Activated CD4-positive, alpha-beta T cell treated with anti-CD3 and anti-CD28 coated beads, Interleukin-2, Interleukin-4, amounts not matched to agents 100 ng/mL and 50 ng/mL, durations not matched to agents 16 hours and 8 hours (primary cell): ENCODE measurements at regions not wholly inside any gene's neighbourhood (a gene's known extent, or its start where the extent isn't known, plus 50 kb on each side); places are given as distances from the start of the nearest gene placed in this dataset.

Experiments used
- DNase-seq: peaks from one replicate; pipeline ENCODE4 v3.0.0-alpha.2; 2020; ENCODE audit warnings: low spot score

DNA sequence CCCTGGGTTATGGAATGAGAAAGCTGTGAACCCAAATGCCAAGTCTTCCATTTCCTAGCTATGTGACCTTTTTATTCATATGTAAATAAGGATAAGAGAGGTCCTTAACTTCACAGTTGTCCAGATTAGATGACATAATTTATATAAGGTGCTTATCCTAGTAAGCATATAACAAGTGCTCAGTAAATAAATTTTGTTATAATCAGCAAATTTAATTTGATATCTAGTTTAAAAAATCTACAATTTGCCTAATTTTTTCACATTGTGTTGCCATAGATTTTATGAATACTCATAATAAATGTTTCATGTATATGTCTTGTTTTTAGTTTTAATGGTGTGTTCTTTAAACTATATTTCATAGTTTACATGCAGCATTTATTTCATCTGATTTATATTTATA lies 130.4 kb upstream of the SPRY1 start:
- DNase-seq, result no peak

DNA sequence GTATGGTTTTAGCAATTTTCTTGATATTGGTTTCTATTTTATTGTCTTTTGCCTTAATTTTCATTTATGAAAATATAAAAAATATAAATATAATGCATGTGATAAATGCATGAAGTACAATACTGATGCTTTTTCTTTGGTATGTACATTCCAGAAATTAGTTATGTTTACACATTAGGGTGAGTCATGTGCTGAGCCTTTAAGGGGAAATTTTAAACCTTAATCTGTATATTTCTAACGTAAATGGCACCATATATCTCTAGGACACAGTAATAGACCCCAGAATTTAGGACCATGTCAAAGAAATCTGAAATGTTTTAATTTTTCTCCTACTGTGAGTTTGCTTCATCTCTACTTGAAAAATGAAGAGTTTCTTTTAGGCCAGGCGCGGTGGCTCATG lies 117.8 kb upstream of the SPRY1 start:
- no peak for DNase-seq

DNA sequence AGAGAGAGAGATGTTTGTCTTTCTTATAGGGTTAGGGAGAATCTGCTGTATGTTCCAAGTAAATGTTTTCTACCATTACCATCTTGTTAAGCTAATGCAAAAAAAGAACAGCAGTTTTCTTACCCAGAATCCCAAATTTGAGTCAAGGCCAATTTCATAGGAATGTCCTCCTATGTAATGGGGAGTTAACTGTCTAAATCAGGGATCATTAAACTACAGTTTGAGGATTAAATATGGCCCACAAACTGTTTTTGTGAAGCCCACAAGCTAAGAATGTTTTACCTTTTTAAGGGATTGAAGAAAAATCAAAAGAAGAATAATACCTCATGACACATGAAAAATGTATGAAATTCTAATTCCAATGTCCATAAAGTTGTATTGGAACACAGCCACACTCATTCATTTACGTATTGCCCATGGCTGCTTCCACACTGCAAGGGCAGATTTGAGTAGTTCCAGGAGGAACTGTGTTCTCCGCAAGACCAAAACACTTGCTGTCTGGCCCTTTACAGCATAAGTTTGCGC lies 113.2 kb upstream of the SPRY1 start:
- no peak for DNase-seq

DNA sequence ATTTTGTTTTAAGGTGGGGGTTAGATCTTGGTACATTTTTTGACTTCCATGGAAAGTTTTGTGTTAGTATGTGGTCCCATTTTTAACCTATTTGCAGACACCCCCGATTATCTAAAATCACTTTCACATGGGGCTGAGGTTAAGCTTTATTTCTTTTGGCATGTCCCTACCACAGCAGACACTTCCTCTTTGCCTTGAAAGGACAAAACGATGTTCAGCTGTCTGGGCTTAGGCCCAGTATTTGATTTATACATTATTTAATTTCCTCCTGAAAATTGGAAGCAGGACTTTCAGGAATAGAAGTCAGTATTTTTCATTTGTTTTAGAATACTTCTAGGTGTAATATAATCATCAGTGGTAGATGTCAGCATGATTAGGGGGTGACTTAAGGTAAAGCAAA lies 112.4 kb upstream of the SPRY1 start:
- no peak for DNase-seq

DNA sequence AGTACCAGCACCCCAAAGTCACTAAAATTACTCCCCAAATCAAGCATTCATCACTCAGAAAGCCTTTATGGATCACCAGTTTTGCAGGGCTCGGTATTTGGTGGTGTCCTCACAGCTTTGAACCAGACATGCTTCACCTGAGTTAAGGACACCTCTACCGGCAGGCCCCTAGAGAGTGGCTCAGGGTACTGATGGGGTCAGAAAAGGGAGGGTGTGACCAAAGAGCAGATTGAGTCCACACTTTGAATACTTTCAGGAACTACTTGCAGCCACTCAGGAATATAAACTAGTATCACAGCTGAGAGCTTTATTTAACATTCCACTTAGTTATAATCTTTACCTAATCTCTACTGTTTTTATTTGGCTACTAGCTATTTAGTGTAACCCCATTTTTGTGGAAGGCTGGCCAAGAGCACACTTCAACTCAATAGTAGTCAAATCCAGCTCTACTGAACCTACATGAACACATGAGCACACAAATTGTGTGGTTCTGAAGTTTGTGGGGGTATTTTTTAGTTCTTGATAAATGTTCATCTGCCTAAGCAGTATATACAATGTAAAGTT lies 109.6 kb upstream of the SPRY1 start:
- no peak for DNase-seq

DNA sequence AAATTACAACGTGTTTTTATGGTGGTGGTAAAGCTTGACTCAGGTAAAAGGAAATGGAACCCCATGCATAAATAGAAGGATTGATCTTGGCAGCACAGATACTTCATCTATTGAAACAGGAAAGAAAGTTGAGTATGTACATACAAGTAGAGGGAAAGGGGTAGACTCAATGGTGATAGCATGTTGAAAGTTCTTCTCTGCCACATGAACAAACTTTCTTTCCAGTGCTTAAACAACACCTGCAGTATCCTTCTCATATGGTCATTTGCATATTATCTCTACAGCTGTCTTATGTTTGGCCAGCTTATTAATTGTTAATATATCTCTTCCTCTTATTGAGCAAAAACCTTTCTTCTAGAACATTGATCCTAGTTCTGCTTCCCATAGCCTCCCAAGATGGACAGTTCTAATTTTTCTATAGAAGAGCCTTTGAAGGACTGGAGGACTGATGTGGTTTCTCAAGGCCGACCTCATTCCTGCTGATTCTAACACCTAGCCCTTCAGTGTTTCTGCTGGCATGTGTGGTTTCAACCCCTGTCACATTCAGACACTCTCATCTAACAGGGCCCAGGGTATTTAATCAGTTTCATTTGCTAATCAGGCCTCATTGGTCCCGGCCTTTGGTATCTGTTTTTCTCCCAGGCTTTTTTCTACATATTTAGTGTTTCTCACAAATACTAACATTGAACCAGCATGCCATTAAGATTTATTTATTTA lies 108.1 kb upstream of the SPRY1 start:
- no peak for DNase-seq

DNA sequence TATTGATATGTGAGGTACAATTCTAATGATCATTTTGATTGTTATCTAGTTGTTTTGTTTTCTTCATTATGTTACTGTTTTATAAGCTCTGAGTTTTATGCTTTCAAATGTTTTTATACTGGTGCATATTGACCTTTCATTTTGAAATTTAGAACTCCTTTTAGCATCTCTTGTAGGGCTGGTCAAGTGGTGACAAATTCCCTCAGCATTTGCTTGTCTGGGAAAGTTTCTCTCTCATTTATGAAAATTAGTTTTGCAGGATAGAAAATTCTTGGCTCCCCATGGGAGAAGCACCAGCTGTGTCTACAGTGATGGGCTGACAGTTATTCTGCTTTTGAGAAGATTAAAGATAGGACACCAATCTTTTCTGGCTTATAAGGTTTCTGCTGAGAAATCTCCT lies 105.3 kb upstream of the SPRY1 start:
- DNase-seq, result no peak

DNA sequence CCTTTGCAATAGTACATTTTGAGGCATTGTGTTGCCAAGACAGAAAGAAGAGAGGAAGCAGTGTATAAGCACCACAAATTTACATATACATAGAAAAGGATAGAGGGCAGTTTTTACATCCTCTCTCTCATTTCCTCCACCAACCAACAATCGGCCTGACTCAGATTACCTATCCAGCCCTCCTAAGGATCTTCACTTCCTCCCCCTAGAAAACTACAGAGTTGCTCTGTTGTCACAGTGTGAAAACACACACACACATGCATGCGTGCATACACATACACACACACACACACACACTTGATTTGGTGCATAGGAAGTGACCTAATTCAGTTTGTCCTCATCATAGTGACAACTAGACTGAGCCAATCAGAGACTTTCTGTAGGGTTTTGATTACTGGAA lies 98.8 kb upstream of the SPRY1 start:
- DNase-seq, result no peak

DNA sequence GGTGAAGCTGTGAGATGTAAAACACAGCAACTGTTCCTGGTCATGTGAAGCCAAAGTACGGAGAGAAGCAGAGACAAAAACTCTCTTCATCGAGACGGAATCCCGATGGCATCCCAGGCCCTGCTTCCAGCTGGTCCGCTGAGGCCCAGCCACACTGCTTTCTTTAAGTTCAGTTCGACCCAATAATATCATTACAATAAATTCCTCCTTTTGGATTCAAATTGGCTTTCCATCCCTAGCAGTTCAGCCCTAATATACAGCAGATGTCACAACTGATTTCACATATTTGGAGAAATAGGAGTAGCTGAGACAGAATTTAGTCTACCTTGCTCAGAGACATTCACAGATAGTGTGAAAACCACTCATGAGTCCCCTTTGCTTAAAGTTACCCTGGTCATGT lies 98.3 kb upstream of the SPRY1 start:
- DNase-seq, result no peak

DNA sequence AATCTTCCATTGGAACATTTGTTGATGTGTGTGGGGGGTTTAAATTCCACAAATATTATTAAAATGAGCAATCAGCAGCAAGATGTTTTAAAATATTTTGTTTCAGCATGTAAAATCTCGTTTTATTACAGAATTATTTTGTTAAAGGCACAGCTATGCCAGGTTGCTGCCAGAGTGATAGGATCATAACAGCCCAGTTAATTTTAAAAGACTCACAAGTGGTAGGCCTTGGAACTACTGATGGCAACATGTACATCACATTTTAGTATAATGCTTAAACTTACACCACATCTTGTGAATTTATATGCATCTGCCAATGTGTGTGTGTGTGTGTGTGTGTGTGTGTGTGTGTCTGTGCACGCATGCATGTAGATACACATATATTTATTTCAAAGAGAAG lies 97.8 kb upstream of the SPRY1 start:
- no peak for DNase-seq

DNA sequence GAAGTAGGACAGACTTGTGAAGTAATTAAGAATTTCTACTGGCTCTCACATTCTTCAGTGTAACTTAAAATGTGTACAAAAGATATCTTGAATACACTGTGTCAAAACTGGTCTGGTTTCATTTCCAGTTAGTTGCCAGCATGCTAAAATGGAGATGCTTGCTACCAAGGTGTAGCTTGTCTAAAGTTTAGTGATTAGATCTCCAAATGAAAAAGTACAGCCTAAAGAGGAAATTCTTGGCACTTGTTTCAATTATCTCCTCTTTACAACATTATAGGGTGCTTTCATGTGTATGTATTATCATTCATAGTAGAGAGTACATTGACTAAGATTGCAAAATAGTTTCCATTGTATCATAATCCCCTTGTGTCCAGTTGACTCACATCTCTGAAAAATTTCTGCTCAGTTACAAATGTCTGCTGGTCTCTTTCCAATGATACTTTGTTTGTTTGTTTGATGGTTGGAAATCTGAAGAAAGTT lies 97.3 kb upstream of the SPRY1 start:
- DNase-seq, result no peak

DNA sequence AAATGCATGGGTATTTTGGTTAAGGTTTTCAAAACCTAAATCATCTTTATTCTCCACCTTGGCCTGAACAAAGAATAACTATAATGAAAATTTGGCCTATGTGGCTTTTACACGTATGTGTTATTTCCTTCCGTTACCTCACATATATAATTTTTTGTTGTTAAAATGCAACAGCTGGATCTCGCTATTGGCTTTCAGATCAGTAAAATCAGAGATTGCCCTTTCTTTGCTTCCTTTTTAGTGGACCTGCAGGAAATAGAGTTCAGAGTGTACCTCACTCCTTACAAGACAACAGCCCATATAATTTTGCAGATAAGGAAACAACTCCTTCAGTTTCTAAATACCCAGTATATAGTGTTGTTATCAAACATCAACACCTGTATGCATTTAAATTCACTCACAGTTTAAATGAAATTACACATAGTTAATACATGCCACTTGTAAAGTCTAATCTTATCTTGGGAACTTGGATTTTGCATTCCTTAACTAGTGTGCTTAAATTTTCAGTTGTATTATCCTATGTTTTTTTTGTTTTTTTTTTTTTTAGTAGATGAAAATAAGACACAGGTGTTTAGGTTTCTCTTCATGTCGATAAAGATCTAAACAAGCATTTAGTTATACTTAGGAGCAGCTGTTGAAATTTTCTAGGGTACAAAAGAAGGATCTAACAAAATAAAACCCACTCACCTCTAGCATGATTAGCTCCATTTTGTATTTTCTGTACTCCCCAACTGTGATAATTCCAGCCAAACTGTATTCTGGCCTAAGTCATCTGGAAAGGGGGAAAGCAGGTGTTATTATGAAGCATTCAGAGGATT lies 96.2 kb upstream of the SPRY1 start:
- no peak for DNase-seq

DNA sequence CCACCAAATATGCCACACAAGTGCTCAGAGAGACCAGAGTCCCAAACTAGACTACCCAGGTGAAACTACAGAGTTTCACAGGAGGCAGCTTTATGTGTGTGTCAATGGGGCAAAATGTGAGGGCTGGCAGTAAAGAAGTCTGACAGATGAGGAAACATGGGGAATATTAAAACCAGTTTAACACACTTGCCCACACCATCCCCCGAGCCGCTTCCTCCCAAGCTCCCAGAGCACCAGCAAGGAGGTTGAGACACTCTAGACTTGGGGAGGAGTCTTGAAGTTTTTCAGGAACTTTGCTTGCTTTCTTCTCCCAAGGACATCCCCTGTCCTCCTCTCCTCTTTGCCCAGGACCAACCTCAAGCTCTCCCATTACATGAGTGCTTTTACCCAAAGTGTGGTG lies 94.7 kb upstream of the SPRY1 start:
- DNase-seq, result no peak

DNA sequence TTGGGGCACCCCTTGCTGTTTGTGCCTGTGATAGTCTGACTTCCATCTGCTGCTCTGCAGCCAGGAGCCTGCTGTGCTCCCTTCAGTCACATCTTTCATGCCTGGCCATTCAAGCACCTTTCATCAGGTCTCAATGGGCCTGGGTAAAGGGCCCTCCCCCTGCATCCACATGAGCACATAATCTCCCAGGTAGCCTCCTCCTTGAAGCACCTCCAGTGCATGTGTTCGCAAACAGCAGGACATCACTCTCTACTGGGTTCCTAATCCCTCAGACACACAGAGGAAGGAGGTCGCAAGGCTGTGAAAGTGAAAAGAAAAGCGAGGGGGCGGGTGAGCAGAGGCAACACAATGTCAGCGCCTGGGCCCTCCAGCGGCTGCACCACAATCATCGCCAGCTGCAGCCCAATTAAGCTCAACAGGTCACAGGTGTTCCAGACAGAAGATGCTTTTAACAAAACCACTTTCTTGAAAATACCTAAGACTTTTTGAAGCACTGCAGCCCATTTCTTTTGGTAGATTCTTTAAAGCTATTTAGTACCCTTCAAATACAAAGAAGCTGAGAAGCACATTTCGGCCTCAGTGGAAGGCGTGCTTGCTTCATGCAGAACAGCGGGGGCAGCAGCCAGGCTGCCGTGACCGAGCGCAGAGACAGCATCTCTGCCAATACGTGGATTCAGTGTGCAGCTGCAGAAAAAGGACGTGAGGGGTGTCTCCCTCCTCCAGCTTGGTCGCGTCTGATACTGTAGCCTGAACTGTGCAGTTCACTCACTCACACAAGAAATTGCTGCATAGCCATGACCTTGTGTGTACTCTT lies 92.2 kb upstream of the SPRY1 start:
- no peak for DNase-seq

DNA sequence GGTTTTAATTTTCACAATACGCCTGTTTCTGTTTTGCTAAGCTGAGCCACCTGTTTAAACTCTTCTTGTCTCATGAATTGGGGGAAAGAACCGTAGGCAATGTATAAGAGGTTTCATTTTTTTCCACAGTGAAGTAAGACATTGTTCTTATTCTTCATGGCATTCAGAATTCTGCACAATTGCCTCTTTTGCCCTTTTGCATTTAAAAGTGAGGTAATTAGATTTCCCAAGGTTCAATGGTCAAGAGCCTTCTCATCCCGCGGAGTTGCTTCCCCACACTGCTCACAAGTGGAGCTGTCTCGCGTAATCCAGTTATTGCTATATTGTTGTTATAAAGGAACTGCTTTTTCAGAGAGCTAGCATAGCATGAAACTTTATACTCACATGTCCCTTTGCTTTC lies 90.9 kb upstream of the SPRY1 start:
- DNase-seq, result no peak

DNA sequence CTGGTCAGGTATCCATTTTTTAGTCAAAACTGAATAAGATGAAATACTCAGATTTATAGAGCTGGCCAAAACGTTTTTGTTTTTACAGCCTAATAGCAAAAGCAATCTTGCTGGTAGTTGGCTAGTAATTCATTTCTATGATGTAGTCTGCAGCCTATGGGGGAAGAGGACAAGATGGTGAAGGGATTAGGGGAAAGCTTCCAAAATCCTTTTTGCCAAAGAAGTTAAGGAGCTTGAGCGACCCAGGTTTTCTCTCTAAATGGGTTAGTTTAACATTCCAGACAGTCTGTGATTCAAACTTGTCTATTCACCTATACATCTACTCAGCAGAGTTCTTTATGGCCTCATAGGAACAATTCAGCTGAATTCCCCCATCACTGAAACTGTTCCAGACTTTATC lies 89.8 kb upstream of the SPRY1 start:
- DNase-seq, result no peak

DNA sequence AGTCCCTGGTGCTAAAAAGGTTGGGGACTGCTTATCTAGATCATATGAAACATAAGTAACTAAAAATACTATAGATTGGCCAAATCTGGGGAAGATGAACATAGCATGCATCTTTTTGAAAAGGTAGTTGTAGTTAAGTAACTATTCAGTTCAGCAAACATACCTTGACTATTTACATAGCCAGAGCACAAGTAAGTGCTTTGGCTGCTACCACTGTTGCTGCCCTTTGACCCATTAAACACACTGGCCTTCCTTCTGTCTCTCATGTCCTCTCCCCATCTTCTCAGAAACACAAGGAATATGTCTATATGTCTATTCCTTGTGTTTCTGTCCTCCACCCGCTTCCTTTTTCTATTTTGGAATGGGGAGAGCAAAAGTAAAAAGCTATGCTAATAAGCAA lies 87.9 kb upstream of the SPRY1 start:
- DNase-seq, result no peak

DNA sequence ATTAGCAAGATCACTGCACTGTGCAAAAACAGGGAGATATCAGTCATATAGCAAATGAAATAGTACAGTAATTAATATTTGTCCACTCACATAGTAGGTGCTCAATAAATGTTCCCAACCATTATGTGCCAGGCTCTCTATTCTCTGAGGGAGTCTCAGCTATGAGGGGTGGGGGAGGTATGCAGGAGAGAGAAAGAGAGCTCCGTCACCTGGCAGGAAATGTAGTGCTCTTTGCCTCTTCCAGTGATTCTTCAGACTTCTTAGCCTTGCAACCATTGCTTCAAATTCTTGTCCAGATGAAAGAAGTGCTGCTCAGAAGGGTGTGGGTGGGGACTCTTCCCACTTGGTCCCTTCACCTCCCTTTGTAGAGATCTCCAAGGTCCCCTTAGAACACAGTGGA lies 84.5 kb upstream of the SPRY1 start:
- no peak for DNase-seq

DNA sequence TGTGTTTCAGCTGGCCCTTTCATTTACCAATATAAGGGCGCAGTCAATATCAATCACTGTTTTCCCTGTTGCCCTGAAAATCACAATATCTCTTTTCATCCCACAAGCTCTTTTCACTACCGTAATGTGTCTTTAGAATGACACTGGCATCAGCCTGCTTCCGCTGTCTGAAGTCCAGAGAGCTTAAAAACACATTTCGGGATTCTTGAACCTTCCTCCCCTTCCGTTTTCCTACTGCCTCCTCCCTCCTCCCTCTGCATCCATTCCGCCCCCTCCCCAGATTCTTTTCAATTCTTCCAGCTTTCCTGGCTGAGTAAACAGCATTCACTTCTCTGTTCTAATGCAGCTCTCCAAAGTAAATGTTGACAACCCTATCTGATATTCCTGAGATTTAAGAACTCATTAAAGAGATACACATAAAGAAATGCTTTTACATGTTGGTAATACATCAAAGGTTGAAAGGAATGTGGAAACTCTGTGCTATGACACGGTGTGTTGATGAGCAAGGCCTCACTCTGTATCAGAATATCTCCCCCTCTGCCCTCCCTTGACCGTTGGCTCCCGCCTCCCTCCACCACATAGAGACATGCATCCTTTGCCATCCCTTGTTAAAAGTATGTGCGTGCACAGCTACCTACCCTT lies 83.5 kb upstream of the SPRY1 start:
- no peak for DNase-seq

DNA sequence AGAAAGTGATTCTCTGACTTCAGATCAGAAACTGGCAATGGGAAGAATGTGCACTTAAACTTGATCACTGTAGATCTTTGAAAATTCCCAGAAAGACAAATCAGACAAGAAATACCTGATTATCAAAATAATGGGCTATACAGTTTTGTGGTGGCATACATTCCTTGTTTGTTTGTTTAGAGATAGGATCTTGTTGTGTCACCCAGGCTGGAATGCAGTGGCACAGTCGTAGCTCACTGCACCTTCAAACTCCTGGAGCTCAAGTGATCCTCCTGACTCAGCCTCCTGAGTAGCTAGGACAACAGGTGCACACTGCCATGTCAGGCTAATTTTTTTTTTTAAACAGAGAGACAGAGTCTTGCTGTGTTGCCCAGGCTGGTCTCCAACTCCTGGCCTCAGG lies 81.0 kb upstream of the SPRY1 start:
- no peak for DNase-seq

DNA sequence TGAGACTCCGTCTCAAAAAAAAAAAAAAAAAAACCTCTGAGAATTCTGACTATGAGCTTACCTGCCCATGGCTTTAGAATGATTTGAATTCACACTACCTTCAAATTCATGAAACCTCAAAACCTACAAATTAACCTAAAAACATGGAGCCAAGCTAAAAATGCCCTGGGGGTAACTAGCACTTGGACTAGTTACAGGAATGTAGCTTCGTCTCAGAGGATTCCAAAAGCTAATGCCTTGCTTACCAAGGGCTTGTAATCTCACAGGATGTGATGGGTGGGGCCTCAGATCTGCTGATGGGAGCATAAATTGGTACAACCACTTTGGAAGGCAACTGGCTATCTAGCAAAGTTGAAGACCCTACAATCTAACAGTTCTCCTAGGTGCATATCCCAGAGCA lies 79.4 kb upstream of the SPRY1 start:
- no peak for DNase-seq

DNA sequence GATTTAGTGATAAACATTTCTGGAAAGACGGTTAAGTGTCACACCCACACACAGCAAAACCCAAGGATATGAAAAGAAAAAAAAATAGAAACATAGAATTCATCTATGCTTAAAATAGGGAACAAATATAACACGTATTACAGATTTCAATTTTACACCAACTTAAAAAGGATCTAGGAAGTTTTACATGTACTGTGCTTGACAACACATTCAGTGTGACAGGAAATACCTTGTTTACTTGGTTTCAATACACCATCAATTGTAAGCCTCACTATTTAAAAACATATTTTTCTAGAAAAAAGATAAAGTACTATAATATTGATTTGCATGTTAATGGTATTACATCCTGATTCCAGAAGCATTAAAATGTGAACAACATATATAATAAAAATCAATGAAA lies 77.0 kb upstream of the SPRY1 start:
- no peak for DNase-seq
